NCI-H748 (cell line): ENCODE measurements at regions not wholly inside any gene's neighbourhood (a gene's known extent, or its start where the extent isn't known, plus 50 kb on each side); places are given as distances from the start of the nearest gene placed in this dataset.

ENCODE experiments used
- DNase-seq: peaks from one replicate; lab custom pipeline; 2025; ENCODE audit not compliant: unreplicated experiment; lab: John Stamatoyannopoulos, UW

DNA sequence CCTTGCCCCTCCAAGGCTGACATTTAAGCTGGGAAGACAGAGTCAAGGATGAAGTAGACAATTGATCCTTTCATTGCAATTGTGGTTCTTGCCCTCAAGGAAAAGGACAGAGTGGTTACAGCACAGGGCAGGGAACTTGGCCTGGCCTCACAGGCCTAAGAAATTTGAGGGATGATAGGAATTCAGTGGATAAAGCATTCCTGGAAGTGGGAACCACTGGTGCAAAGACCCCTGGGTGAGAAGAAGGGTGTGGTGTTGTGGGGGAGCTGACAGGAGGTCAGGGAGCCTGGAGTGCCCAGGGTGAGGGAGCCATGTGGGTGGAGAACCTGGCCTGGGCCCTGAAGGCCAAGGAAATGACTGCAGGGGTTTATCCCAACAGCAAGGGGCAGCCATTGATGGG, 287.4 kb downstream of the UACA start:
- DNase-seq, result no peak

DNA sequence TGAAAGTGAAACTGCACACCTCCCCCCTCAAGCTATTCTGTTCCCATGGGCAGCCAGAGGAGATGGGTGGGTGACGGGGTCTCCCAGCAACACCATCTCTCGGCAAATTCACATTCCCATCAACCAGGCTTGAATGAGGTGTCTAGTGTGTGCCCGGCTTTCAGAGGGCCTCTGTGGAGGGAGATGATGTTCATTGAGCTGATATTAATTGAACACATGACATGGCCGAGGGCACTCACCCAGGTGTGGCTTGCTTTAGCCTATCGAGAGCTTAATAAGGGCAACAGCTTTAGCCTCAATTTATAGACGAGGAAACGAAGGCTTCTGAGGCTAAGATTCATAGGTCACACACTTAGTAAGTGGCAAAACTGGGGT, 288.0 kb downstream of the UACA start:
- no peak for DNase-seq

DNA sequence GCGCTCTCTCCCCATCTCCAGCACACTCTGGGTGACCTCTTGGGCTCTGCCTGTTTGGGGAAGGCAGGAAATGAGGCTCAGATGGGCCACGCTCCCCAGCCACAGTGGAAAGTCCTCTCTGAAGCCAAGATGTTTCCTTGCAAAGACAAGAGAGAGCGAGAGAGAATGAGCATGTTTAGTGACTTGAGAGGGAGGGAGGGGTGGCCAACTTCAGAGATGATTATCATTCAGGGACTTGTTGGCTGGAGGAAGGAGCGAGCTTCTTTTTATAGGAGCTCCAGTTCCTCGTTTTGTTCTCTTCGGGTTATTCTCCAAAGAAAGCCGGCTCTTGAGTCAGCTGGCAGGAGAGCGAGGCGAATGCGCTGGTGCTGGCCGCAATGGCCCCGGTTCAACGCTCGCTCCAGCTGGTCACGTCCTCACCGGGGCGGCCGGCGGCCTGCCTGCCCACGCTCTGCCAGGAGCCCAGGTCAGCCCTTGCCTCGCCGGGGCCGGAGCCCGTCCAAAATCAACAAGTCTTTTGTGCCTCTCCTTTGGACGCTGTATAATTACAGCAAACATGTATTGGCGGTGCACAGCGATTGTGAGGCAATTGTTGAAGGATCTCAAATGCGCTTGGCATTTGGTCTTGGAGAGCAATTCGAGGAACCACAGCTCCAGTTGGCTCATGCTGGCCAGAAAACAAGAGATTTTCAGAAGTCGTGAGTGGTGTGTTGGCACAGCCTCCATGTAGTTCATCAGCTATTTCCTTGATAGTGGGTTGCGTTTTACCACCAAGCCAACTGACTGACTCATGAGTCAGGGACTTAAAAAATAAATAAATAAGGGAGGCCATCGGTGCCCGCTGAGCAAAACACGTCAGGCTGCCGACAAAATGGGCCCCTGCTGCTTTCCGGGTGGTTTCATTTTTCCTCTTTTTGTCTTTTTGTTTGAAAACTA, 288.6 kb downstream of the UACA start:
- peak; percentile 83 for DNase-seq

DNA sequence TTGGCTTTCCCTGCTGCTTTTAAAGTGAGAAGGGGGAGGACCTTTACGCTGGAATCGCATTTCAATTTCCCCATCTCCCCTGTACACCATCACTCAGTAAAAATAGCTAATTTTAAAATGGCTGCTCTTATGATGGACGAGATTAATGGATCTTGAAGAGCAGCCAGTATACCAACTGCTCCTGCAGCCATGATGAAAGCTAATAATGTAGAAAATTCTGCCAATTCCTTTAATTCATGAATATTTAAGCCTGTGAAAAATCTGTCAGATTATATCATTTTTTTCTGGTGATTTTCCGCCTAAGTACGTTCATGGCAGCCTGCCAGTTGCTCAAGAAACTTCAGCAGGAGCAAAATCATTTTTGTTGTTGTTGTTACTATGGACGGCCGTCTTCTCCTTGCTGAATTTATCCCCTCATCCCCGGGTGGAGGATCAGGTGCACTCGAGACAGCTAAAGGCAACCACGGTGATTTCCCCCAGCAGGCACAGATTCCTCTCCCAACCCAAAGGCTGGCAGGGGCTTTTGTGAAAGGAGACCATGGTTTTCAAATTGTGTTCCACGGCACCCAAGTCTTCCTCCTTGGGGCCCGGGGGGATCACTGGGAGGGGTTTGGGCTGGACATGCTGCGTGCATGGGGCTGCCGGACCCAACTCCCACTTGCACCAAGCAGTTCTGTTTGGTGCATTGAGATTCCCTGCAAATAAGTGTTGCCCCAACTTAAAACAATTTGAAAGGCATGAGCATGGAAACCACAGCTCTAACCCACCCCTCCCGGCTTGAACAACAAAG, 289.6 kb downstream of the UACA start:
- DNase-seq, result no peak

DNA sequence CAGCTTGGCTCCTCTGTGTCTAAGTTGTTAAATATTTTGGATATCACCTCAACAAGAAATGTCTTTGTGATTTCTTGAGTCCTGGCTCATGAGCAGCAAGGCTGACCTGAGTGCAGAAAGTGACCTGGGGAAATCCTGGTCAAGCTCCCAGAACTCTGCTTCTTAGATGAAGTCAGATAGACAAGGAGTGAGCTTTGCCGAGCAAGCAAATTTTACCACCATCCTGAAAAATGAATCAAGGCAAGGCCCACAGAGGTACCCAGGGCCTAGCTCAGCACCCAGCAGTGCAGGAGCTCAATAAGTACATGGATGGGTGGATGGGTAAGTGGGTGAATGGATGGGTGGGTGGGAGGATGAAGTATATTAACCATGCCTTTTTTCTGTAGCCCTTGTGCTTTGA, 291.8 kb downstream of the UACA start:
- DNase-seq, result no peak

DNA sequence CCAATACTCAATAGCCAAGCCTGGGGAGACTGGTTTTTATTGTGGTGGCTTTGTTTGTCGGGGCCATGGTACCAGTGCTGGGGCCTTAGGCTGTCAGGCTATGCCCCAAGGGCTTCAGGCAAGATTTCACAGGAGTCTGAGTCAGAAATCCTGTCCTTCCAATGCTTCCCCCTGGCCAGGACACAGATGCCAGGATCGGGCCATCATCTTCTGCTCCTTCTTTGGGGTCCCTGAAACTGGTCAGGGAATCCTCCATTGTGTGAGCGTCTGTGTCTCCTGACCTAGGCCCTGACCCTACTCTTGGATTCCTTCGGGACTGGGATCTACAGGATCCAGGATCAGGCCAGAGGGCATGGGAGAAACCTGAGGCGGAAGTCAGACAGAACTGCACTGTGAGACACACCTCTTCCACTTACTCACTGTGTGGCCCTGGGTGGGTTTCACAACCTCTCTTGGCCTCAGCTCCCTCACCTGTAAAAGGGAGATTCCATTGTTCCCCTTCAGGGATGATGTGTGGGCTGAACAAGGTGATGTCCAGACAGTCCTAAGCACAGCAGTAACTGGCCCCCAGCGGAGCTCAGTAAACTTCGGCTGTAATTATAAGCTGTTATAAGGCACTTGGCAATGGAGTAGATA, 292.7 kb downstream of the UACA start:
- no peak for DNase-seq

DNA sequence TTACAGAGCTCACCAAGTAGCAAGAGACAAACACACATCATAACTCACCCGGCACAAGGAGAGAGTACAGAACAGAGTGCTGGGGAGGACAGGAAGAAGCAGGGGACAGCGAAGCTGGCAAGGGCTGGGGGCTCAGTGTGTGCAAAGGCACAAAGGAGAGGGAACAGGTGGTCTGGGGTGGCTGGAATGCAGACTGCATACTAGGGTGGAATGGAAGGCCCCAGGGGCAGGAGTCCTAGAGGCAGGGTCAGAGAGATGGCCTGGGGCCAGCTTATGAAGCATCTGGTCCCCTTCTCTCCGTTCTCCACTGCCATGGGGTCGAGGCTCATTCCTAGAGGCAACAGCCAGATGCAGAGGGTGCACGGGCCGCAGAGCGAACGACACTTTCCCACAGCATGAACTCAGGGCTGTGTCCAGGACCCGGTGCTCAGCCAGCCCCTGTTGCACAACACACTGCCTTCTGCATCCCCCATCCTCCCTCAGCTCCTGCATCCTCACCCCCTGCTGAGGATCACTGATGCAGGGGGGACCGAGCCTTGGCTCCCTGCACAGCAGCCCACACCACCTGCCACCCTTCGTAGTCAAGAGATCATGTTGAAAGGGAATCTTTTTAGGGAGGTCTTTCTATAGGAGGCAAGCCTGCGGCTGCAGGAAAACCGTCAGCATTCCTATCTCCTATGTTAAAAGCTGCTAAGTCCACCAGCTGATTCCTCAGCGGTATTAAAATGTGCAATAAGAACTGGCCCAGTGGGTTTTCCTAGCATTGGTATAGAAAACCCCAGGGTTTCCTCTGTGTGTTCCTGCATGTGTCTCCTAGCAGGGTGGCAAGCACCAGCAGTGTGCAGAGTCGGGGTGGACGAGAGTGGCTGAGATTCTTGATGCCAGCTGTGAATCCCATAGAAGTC, 293.5 kb downstream of the UACA start:
- DNase-seq, result no peak

DNA sequence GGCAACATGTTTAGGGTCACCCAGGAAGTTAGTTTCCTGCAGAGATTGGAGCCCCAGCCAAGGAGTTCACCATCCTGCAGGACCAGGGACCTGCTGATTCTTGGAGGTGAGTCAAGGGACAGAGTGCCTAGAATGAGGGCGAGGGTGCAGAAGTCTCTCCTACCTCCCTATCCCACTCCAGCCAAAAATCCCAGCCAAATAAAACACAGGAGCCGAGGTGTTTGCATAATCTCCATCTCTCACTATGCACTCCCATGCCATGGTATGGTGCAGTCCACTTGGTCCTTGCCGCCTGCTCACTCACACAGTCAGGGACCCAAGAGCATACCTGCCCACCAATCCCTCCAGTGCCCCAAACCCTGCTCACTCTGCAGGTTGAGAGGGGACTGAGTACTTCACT, 294.2 kb downstream of the UACA start:
- no peak for DNase-seq

DNA sequence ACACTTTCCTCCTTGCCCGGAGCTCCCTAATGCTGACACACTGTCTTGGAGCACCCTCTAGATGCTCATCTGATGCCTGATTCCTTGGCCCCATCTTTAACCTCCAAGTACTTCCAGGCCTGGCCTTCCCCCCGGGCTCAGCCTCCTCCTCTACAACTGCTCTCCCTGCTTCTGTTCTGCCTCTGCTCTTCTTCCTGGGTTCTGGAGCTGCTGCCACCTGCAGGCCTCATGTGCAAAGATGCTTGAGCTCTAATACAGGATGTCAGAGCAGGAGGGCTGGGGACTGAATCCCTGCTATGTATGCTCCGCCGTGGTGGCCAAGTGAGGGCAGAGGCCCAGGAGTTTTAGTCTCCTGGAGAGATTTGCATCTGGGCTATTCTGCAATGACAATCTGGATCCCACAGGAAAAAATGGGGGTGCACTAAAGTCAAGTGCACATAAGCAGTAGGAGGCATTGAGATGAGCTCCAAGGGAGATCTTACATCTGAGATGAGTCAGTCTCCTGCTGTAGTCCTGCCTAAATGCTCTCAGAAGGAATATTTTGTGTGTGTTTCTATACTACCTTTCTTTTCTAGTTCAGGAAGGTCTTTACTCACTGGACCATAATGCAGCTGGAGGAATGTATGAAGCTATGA, 296.3 kb downstream of the UACA start:
- DNase-seq, result peak; percentile 61

DNA sequence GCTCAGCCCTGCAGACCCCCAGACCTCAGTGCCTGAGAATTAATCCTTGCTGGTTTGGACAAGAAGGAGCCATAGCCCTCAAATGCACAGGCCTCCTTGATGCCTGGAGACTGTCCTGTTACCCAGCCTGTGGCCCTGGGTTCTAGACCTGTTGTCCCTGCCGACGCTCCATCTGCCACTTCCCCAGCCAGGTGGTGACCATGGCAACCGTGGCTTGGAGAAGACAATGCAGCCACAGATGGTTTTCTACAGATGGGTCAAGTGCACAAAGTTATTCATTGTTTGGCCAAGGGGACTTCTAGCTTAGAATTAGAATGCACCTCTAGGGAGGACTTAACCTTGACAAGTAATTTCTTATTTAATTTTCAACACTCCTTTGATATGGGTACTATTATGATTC, 297.1 kb downstream of the UACA start:
- peak; percentile 35 for DNase-seq

DNA sequence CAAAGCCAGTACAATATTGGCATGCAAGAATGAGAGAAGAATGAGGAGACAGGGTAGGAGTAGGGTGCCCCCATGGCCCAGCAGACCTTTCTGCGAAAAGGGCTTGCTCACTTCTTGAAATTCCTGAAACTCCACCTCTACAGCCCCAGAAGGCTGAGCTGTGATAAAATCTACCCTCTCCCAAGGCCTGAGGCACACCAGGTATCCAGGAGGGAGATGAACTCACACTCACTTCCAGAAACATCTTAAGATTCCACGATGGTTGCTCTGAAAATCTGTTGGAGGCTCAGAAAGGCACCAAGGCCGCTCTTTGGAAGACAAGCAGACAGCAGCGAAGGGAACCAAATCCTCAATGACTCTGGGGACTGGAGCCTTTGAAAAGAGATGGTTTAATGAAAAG, 297.5 kb downstream of the UACA start:
- no peak for DNase-seq

DNA sequence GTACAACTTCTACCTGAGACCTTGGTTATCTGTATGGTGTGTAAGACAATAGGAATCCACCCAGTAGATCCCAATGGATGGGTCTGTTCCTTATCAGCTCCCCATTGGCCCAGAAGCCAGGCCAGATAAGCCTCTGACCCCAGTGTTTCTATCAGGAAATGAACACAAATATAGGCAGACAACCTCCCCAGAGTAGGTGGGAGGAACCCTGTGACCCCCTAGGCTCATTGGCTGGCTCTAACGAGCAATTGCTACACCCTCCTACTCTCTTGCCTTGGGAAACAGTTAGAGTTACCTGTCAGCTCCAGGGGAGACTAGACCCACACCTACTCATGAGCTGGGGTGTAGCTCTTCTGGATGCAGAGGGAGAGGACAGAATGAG, 299.9 kb downstream of the UACA start:
- no peak for DNase-seq

DNA sequence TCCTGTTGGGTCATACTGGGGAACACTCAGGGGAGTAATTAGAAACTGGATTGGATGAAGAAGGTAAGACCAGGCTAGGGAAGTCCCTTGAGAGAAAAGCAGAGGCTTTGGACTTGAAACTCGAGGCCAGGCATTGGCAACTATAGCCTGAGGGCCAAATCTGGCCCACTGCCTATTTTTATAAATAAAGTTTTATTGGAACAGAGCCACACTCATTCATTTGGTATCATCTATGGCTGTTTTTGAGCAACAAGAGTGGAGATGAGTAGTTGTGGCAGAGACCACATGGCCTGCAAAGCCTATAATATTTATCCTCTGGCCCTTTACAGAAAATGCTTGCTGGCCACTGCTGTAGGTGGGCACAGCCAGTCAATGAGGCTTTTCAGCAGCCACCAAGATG, 301.4 kb downstream of the UACA start:
- no peak for DNase-seq

DNA sequence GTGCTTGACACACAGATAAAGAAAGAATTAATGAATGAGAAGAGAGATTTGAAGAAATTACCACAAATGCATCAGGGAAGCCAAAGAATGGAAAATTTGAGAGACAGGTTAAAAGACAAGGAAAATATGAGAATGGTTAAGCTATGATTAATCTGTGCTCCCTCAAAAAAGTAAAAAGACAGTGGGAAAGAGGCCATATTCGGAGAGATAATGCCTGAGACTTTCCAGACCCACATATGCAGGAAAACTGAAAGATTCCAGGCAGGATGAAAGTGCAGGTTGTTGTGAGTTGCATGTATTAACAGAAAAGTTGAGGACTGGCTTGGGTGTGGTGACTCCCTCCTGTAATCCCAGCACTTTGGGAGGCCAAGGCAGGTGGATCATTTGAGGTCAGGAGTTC, 302.3 kb downstream of the UACA start:
- DNase-seq, result no peak

DNA sequence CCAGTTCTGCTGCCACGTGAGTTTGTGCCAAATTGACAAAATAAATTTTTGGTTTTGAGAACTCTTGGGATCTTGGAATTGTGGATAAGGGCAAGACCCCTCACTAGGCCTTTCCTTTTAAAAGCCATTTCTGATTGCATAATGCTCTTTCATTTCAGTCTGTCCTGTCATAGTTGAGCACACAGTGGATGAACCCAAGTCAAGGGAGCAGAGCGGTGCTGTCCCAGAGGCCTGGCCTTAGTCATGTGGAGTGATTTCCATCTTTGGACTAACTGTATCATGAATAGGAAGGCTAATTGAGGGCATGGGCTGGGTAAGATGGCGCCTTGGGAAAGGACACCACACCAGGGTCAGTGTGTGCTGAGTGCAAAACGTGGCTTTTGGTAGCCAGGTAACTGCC, 304.0 kb downstream of the UACA start:
- no peak for DNase-seq

DNA sequence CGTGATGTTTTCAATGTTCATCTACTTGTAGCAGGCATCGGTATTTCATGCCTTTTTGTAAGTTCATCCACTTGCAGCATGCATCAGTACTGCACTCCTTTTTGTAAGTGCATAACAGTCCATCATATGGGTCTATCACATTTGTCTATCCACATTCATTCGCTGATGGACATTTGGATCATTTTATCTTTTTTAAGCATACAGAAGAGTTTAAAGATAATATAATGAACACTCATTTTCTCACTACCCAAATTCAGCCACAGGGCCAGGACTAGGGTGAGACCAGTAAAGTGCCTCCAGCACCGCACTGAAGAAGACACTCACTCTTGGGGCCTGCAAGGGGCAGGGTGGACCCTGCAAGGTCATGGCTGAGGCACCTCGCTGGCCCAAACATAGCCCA, 309.6 kb downstream of the UACA start:
- no peak for DNase-seq

DNA sequence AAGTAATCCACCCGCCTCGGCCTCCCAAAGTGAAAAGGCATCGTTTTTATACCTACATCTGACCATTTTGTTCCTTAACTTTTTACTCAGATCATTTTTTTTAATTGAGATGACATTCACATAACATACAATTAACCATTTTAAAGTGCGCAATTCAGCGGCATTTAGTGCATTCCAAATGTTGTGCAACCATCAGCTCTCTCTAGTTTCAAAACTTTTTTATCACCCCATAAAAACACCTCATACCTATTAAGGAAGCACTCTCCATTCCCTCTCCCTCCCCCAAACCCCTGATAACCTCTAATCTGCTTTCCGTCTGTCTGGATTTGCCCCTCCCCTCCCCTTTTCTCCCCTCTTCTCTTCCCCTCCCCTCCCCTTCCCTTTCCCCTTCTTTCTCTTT, 310.1 kb downstream of the UACA start:
- DNase-seq, result no peak

DNA sequence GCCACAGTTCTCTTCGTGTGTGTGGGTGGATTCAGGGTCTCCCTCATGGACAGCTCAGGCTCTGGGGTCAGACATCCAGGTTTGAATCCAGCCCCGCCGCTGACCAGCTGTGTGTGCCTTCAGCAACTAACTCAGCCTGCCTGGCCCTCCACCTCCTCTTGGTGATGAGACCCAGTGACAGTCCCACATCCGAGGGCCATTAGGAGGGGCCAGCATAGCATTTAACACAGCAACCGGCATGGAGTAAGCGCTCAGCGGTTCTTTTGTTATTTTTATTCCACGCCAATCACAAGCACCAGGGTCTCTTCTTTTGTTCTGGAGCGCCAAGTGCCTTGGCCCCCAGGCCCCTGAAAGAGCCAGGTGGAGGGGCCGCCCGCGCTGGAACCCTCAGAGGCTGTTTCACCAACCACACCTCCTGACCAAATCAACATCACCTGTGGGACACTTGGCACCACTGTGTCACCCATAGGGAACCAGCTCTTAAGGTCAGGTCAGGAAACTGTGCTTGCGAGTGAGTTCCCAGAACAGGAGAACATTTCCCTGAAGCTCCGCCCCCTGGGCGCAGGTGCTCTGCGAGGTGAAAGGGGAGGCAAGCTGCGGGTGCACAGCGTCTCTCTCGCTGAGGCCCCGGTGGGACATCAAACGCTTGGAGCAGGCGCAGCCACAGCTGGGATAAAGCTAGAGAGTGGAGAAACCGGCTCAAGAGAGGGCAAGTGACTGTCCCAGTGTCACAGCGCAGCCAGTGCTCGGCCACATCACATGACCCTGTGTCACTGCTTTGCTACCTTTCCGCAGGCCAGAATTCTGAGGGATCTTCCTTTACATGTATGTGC, 311.3 kb downstream of the UACA start:
- DNase-seq, result peak; percentile 60

DNA sequence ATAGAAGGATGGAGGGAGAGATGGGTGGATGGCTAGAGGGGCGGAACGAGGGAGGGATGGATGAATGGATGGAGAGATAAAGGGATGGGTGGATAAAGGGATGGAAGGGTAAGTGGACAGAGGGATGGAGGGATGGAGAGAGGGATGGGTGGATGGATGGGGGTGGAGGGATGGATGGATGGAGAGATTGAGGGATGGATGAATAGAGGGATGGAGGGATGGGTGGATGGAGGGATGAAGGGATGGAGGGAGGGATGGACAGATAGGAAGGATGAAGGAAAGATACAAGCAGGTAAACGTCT, 313.3 kb downstream of the UACA start:
- DNase-seq, result no peak
